WTC11 (cell line): ENCODE measurements at regions not wholly inside any gene's neighbourhood (a gene's known extent, or its start where the extent isn't known, plus 50 kb on each side); places are given as distances from the start of the nearest gene placed in this dataset.

Source experiments
- SP1 ChIP-seq: sonication (generic); formaldehyde crosslinking; conservative IDR thresholded peaks from 2 replicates; pipeline ENCODE4 v1.8.1; 2022; ENCODE audit warnings: missing genetic modification reagents
- TCF7 ChIP-seq: sonication (generic); formaldehyde crosslinking; IDR thresholded peaks from 2 replicates; pipeline ENCODE4 v1.8.0; 2022; ENCODE audit warnings: mild to moderate bottlenecking, low read depth, missing genetic modification reagents, moderate library complexity
- ZNF121 ChIP-seq: sonication (generic); formaldehyde crosslinking; IDR thresholded peaks from 2 replicates; pipeline ENCODE4 v1.8.0; 2023; ENCODE audit warnings: missing genetic modification reagents
- TF ChIP-seq, protein P1 (sequence below): sonication (generic); formaldehyde crosslinking; IDR thresholded peaks from 2 replicates; pipeline ENCODE4 v1.8.1; 2022; ENCODE audit warnings: mild to moderate bottlenecking, moderate library complexity, missing genetic modification reagents
- TF ChIP-seq, protein P2 (sequence below): sonication (generic); formaldehyde crosslinking; IDR thresholded peaks from 2 replicates; pipeline ENCODE4 v1.8.1; 2022; ENCODE audit warnings: low read depth, missing genetic modification reagents, borderline replicate concordance
- TF ChIP-seq, protein P3 (sequence below): fragments of 200-600 bp; IDR thresholded peaks from 2 replicates; pipeline ENCODE4 v1.8.0; 2022; ENCODE audit warnings: antibody characterized with exemption
- TF ChIP-seq, protein P4 (sequence below): sonication (generic); formaldehyde crosslinking; IDR thresholded peaks from 2 replicates; pipeline ENCODE4 v1.8.1; 2023; ENCODE audit warnings: mild to moderate bottlenecking, missing genetic modification reagents, moderate library complexity
- TF ChIP-seq, protein P5 (sequence below): sonication (generic); formaldehyde crosslinking; IDR thresholded peaks from 2 replicates; pipeline ENCODE4 v1.8.0; 2022; ENCODE audit warnings: mild to moderate bottlenecking, missing genetic modification reagents
- TF ChIP-seq, protein P6 (sequence below): sonication (generic); formaldehyde crosslinking; IDR thresholded peaks from 2 replicates; pipeline ENCODE4 v1.8.0; 2022; ENCODE audit warnings: missing genetic modification reagents

DNA sequence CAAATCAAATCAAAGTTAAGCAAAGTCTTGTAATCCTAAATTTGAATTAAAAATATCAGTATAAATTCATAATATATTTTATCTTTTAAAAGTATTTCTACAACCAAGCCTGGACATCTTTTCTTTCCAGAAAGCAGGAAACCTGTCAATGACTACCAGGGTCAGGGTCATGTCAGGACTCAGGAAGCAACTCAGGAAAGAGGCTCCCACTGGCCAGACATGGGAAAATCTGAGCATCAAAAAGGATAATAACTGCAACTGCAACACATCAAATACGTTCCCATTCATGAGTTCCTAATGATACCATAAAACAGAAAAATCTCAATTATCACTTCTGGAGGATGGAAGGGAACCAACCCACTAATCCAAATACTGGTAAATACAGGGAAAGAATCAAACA lies 76.0 kb upstream of the GALNT18 start:
- TF ChIP-seq, protein P1, sequence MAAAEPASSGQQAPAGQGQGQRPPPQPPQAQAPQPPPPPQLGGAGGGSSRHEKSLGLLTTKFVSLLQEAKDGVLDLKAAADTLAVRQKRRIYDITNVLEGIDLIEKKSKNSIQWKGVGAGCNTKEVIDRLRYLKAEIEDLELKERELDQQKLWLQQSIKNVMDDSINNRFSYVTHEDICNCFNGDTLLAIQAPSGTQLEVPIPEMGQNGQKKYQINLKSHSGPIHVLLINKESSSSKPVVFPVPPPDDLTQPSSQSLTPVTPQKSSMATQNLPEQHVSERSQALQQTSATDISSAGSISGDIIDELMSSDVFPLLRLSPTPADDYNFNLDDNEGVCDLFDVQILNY (CRISPR knock-in tag), result no peak
- TF ChIP-seq, protein P2, sequence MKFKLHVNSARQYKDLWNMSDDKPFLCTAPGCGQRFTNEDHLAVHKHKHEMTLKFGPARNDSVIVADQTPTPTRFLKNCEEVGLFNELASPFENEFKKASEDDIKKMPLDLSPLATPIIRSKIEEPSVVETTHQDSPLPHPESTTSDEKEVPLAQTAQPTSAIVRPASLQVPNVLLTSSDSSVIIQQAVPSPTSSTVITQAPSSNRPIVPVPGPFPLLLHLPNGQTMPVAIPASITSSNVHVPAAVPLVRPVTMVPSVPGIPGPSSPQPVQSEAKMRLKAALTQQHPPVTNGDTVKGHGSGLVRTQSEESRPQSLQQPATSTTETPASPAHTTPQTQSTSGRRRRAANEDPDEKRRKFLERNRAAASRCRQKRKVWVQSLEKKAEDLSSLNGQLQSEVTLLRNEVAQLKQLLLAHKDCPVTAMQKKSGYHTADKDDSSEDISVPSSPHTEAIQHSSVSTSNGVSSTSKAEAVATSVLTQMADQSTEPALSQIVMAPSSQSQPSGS (CRISPR knock-in tag), result no peak
- TF ChIP-seq, protein P3, sequence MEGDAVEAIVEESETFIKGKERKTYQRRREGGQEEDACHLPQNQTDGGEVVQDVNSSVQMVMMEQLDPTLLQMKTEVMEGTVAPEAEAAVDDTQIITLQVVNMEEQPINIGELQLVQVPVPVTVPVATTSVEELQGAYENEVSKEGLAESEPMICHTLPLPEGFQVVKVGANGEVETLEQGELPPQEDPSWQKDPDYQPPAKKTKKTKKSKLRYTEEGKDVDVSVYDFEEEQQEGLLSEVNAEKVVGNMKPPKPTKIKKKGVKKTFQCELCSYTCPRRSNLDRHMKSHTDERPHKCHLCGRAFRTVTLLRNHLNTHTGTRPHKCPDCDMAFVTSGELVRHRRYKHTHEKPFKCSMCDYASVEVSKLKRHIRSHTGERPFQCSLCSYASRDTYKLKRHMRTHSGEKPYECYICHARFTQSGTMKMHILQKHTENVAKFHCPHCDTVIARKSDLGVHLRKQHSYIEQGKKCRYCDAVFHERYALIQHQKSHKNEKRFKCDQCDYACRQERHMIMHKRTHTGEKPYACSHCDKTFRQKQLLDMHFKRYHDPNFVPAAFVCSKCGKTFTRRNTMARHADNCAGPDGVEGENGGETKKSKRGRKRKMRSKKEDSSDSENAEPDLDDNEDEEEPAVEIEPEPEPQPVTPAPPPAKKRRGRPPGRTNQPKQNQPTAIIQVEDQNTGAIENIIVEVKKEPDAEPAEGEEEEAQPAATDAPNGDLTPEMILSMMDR, result no peak
- no peak for TF ChIP-seq SP1 (CRISPR knock-in tag)
- TF ChIP-seq ZNF121 (CRISPR knock-in tag), result no peak
- TF ChIP-seq, protein P4, sequence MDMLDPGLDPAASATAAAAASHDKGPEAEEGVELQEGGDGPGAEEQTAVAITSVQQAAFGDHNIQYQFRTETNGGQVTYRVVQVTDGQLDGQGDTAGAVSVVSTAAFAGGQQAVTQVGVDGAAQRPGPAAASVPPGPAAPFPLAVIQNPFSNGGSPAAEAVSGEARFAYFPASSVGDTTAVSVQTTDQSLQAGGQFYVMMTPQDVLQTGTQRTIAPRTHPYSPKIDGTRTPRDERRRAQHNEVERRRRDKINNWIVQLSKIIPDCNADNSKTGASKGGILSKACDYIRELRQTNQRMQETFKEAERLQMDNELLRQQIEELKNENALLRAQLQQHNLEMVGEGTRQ (CRISPR knock-in tag), result no peak
- TF ChIP-seq, protein P5, sequence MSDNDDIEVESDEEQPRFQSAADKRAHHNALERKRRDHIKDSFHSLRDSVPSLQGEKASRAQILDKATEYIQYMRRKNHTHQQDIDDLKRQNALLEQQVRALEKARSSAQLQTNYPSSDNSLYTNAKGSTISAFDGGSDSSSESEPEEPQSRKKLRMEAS (CRISPR knock-in tag), result no peak
- TF ChIP-seq, protein P6, sequence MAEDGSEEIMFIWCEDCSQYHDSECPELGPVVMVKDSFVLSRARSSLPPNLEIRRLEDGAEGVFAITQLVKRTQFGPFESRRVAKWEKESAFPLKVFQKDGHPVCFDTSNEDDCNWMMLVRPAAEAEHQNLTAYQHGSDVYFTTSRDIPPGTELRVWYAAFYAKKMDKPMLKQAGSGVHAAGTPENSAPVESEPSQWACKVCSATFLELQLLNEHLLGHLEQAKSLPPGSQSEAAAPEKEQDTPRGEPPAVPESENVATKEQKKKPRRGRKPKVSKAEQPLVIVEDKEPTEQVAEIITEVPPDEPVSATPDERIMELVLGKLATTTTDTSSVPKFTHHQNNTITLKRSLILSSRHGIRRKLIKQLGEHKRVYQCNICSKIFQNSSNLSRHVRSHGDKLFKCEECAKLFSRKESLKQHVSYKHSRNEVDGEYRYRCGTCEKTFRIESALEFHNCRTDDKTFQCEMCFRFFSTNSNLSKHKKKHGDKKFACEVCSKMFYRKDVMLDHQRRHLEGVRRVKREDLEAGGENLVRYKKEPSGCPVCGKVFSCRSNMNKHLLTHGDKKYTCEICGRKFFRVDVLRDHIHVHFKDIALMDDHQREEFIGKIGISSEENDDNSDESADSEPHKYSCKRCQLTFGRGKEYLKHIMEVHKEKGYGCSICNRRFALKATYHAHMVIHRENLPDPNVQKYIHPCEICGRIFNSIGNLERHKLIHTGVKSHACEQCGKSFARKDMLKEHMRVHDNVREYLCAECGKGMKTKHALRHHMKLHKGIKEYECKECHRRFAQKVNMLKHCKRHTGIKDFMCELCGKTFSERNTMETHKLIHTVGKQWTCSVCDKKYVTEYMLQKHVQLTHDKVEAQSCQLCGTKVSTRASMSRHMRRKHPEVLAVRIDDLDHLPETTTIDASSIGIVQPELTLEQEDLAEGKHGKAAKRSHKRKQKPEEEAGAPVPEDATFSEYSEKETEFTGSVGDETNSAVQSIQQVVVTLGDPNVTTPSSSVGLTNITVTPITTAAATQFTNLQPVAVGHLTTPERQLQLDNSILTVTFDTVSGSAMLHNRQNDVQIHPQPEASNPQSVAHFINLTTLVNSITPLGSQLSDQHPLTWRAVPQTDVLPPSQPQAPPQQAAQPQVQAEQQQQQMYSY (CRISPR knock-in tag), result no peak
- TF ChIP-seq TCF7 (CRISPR knock-in tag), result no peak
